ENCODE measurements at regions not wholly inside any gene's neighbourhood (a gene's known extent, or its start where the extent isn't known, plus 50 kb on each side); places are given as distances from the start of the nearest gene placed in this dataset.

- DNase-seq = no peak
- H3K4me3 ChIP-seq = no peak overlapping the region
- intact Hi-C loops (cut with DNase I) = loop anchor here (5.0 kb wide), 1 partner anchor 62 kb away; no protein-coding TSS in a partner anchor
- H3K4me1 ChIP-seq = peaks cover 0 to 37% (median 4%) of the 10 kb centered on the region in 3 donors
- no peaks in the 10 kb centered on the region for H3K36me3 ChIP-seq
- peaks cover 0 to 8% (median 0%) of the 10 kb centered on the region in 4 donors for H3K27me3 ChIP-seq
- H3K9me3 ChIP-seq = no peaks in the 10 kb centered on the region
- 69 to 75% methylated on average over 4 to 5 of the region's 5 CpGs for WGBS, 2 donors
- no peak for TF ChIP-seq POLR2A (IDR thresholded peaks at IDR 0.05)
- TF ChIP-seq CTCF (IDR thresholded peaks at IDR 0.05) = no peak
- peak overlapping the region in 2 of 4 donors; percentile 32 to 74 for H3K27ac ChIP-seq
These were observed 49.7 kb upstream of the RCC2 start for GRCh38 chr1:17488995-17489767.
